GM18517 (cell line): ENCODE measurements at regions not wholly inside any gene's neighbourhood (a gene's known extent, or its start where the extent isn't known, plus 50 kb on each side); places are given as distances from the start of the nearest gene placed in this dataset.
"Not testable (repeated sequence)": the region's sequence is repeated elsewhere in the genome, so short reads cannot be mapped to it uniquely, and the experiment has no call there.

ENCODE experiments used
- ATAC-seq: cut with Tn5 transposase; IDR thresholded peaks from one replicate; pipeline ENCODE4 v1.9.1; 2021; ENCODE audit warnings: mild to moderate bottlenecking, moderate library complexity; ENCODE audit not compliant: unreplicated experiment

DNA sequence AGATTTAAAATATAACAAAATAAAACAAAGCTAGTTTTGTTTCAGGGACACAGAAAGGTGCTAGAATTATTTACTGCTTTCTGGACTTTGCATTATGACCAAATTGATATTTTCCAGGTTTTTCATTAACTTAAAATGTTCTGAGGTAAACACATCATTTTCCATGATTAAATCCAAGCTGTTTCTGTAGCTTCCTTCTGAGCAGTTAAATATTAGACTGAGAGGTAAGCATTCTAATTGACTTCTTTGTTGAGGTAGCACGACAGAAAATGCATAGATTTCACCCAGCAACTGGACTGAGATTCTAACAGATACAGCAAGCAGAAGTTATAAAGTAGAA is 98.3 kb downstream of the BMP4 start:
- ATAC-seq, result no peak

DNA sequence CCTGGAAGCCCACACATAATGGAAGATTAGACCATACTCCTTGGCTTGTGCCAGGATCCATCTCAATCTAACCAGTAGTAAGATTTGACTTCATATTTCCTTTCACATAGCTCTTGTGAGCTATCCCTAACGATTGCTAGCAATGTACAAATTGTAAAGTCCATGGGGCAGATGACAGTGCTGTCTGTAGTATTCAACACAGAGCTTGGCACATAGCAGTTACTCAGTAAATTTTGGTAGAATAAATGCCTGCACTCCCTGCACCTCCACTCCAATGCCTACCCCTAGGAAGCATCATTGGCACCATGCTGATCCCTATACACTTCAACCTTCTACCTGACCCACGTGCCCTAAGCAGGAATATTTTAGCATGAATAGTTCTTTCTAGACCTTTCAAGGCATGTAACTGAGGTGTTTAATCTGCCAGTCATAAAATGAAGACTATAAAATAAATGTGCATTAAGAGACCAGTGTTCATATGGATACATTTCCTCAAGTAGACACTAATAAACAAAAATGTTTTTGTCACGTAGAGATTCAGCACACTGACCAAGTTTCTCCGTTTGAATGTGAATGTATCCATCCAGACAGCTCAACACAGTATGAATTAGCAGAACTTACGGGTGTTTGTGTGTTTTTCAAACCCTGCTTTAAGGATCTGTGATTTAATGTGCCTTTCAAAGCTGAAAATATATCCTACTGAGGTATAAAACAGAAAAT is 98.8 kb downstream of the BMP4 start:
- no peak for ATAC-seq

DNA sequence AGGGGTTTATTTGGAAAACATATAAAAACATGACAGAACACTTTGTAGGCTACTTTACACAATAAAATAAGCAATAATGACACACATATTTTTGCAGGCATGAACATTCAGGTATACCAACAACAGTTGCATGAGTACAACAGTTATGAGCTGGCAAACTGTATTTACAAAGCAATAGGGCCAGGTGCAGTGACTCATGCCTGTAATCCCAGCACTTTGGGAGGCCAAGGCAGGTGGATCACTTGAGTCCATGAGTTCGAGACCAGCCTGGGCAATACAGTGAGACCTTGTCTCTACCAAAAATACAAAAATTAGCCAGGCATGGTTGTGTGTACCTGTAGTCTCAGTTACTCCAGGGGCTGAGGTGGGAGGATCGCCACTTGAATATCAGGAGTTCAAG is 101.1 kb downstream of the BMP4 start:
- ATAC-seq, result no peak

DNA sequence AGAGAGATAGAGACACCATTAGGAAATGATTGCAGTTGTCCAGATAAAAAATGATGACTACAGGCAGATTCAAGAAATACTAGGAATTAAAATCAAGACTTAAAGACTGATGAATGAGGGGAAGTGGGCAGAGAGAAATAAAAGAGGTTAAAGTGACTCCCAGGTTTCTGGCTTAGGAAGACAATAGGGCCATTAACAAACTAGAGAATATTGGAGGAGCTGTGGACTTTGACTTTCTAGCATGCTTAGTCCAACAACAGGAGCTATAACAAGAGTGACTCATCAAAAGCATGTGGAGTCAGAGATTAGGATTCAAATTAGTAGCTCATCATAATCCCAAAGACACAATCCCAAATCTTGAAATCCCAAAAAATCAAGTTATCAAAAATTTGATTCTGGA is 101.5 kb downstream of the BMP4 start:
- ATAC-seq, result no peak

DNA sequence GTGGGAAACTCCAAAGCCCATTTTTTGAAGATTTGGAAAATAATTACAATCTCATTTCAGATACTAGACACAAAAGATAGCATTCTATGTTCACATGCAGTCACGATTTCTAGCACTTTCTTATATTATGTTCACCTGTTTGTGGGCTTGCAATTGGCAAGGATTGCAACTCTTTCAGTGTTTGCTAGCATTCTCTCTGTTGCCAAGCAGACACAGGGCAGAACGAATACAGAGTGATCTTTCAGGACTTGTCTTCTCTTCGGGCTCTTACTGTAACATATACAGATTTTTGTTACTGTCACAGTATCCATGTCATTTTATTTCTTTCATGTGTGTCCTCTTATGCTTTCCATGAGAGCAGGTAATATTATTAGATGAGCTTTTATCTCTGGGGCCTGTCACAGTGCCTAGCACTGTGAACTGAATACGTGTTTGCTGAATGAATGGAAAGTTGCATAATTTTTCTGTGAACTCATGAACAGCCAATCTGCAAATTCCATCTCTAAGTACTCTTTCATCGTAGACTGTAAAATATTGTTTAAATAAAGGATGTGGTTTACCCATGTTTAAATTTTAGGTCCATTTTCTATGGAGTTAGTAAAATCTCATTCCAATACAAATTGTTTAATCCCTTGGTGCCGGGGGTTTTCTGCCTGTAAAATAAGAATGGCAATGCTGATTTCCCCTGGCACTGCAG is 105.1 kb downstream of the BMP4 start:
- ATAC-seq, result no peak

DNA sequence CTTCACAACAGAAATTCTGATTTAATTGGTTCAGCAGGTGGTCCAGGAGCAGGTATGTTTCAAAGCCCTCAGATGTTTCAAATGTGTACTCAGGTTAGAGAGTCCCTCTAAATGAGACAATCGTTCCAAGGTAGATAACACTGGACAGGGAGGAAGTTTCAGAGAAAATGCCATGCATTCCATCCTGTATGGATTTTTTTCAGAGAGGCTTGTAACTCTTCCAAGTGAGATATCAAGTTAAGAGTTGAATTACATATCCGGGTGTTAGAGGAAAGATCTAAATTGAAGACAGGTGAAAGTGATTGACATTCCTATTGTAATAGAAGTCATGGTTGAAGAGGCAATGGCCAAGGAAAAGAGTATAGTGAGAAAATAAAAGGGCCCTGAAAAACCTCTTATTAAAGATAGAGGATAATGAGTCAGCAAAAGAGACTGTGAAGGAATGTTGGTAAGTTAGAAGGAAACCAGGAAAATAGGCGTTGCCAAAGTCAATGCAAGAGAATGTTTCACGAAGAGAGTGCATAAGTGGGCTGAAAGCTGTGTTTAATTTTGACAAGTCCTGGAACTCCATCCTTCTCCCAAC is 105.8 kb downstream of the BMP4 start:
- ATAC-seq, result no peak

DNA sequence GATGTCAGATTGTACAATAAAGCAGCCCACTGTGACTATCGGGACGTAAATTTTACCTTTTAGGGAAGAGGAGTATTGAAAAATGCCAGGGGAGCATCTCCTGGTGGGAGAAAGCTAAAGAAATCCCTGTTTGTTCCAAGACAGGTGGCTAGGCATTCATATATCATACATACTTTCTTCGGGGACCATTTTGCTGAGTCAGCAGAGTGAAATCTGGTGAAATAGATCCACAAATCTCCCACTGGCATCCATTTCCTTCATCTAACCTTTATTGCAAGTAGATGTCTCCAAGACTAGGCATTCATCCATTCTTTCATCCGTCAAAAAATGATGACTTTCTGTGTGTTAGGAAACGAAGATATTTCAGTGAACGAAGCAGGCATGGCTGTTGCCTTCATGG is 107.1 kb downstream of the BMP4 start:
- no peak for ATAC-seq

DNA sequence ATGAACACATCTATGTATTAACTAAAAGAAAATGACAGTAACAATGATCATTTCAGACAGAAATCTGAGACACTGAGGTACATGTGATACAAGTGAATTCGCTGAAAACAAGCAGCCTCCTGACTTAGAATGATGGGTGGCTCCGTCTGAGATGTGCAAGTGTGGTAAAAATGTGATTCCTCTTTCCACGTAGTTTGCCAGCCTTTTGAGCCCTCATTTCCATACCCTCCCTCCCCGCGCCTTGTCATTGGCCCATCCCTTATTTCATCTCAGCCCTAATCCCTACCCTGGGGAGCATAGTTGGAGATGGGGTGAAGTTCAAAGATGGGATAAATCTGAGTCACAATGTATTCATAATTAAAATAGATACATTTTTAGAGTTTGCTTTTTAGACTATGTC is 107.8 kb downstream of the BMP4 start:
- no peak for ATAC-seq

DNA sequence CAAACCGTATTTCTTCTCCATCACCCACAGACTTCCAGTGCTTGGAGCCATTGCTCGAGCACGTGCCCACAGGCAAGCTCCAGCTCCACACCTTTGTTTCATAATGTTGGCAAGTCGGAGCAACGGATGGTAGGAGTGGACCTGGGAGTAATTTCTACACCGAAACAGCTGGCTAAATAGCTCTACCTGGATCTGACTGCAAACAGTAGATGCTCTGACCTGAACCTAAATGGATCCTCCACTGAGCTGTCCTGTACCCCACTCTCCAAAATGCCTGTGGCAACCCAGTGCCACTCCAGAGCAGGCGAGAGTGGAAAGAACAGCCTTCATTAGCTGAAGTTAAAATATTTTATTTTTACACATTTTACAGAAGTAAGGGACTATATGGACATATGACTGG is 108.7 kb downstream of the BMP4 start:
- no peak for ATAC-seq

DNA sequence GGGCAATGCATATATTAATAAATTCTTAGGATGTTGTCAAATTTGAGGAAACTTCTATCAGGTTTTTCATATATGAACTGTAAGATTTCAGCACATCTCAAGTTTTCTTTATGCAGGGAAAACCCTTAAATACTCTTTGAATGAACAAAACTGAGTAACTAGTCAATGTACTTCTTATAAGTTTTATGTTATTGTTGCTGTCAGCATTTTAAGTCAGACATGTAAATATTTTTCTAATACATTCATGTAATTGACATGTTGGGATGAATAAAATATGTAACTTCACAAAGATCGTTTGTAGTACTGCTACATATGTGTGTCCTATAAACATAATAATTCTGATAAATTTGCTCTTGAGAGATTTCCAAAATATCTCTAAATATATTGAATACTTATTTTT is 109.6 kb downstream of the BMP4 start:
- no peak for ATAC-seq

DNA sequence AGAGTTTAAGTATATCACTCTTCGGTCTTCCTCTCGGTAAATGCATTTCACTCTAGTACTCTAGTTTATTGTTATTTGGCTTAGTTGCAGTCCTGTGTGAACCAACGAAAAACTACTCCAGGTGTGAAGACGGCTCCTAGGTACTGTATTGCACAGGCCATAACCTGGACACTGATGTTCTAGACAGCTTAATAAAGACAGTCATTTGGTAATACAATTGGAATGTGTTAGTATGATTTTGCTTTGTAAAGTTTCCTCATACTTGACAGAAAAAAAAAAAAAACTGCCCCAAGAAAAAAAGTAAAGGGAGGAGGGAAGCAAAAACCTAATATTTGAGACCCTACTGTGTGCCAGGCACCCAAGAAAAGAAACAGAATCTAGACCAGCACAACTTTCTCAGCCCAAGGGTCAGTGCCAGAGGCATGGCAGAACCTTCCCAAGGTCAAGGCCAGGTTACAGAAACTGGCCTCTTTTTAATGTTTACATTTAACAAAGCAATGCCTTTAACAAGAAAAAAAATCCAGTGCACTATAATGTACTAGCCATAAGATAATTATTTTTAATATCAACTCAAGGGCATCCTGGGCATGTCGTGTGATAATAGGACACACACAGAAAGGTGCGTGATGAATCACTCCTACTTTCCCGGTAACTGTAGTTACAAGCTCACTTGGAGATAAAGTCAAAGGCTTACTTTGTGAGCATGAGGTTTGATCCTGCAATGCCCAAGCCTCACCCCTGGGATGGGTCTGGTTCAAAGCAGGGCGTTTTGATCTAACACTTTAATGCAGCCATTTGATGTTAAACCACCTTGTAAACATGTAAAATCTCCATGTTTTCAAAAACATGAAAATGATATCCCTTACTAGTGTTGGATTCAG is 110.6 kb downstream of the BMP4 start:
- ATAC-seq, result no peak

DNA sequence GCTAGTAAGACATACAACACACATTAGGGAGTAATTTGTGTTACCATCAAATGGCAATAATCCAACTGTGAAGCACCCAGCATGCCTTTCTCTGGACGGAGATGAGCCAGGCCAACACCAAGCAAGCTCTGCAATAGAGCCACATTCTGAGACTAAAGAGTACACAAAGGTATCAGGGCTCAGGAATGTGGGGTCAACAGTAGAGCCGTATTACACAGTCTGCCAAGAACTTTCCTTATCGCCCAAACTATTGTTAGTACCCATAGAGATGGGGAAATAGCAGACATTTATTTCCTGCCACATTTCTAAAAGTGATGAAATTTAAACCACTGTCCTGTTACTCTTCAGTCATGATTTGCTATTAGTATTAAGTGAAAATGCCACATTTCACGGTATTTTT is 113.7 kb downstream of the BMP4 start:
- ATAC-seq, result no peak

DNA sequence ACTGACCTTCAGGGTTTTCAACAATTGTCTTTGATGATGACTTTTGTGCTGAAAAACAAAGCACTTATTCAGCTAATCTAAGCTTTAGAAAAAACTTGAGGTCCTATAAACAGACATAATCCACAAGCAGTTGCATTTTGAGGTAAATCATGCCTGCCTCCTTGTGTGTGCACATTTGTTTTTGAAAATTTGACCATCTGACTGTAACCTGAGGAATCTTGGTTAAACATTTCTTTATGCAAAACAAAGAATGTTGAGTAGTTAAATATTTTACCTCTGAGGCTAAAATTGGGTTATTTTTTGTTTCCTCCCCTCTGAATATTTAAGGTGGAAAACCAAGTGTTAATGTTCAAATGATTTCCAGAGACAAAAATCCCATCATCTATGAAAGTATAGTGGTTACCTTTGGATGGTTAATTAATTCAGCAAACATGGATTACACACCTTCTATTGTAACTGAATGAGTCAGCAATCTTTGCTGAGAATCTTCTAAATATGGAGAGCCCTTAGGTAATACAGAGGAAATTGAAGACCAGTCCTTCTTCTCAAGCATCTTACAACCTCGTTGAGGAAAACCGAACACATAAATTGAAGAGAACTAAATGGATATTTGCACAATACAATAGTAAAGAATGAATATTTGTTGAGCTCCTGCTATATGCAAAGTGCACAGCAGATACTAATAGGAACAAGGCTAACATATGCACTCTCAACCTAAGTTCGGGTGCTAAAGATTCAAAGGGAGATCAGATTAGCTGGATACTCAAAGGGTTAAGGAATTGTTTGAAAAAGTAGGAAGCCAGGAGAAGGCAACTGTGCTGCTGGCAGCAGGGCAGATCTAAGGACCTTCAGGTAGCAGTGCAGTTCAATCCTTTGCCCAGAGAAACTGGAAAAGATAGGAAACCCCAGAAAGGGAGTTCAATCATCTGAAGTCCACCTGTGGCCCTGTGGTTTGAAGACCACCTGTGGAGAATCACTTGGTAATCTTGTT is 115.2 kb downstream of the BMP4 start:
- ATAC-seq, result no peak

DNA sequence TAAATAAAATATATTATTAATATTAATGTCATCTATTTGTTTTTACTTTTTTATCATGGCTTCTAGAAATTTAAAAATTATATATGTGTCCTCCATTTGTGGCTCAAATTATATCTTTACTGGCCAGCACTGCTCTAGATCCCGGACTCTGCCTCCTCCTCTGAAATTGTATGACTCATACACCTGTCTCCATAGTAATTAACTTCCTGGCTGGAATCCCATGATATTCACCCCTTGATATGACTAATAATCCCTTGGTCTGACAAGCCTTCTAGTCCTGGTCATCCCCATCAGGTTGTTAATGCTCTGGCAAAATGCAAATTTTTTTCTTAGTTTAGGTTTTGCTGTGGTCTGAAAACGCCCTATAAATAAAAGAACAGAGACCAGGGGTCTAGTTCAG is 116.2 kb downstream of the BMP4 start:
- no peak for ATAC-seq

DNA sequence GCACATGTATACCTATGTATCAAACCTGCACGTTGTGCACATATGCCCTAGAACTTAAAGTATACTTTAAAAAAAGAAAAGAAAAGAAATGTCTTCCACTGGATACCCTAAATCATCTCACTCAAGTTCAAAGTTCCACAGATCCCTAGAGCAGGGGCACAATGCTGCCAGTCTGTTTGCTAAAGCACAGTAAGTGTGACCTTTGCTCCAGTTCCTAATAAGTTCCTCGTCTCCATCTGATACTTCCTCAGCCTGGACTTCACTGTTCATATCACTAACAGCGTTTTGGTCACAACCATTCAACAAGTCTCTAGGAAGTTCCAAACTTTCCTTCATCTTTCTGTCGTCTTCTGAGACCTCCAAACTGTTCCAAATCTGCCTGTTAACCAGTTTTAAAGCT is 118.3 kb downstream of the BMP4 start:
- ATAC-seq, result no peak

DNA sequence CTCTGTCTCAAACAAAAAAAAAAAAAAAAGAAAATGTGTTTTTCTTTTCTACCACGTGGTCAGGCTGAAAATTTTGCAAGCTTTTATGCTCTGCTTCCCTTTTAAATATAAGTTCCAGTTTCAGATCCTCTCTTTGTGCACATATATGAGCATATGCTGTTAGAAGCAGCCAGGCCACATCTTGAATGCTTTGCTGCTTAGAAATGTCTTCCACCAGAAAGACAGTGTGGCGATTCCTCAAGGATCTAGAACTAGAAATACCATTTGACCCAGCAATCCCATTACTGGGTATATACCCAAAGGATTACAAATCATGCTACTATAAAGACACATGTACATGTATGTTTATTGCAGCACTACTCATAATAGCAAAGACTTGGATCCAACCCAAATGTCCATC is 119.0 kb downstream of the BMP4 start:
- ATAC-seq, result not testable (repeated sequence)

DNA sequence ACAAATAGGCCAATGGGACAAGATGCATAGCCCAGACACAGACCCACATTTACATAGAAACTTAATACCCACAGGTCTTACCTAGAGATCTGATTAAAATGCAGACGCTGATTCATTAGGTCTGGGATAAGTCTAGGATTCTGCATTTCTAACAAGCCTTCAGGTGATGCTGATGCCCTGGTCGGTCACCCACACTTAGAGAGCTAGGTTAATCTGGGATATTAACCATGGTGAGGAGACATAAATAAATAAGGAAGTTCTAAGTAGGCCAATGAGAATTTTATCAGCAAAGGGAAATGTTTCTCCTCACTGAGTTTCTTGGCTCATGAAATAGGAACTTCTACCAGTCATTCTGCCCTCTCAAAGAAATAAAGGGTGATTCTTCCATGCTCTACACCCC is 120.1 kb downstream of the BMP4 start:
- no peak for ATAC-seq

DNA sequence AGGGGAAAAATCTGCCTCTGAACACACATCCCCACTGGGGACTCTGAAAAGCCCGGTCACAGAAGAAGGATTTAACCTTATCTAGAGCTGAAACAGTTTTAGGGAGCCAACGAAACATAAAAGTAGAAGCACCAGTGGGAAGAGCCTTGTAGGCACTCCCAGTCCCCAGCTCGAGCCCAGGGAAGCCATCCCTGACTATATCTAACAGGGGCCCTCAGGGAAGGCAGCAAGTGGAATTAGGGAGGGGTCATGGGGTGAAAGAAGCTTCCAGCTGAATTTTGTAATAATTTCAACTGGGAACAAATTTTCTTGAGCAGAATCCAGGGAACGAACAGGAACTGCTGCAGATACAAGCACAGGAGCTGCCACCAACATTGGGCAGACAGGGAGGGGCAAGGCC is 127.8 kb downstream of the BMP4 start:
- no peak for ATAC-seq

DNA sequence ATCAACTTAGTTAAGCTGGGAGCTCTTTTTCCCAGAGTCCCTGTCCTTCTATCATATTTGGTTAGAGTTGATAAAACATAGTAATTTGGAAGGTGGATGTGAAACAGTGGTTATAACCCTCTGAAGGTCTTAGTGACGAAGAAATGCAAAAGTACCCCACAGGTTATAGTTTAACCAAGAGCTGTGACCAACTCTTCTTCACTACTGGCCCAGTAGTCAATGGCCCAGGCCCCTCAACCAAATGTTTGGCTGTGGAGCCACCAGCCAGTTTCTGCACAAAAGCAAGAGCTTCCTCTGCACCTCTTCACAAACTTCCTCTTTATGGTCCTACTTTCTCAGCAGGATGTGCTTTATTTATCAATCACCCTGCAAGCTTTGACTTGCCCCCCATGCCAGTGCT is 132.6 kb downstream of the BMP4 start:
- no peak for ATAC-seq

DNA sequence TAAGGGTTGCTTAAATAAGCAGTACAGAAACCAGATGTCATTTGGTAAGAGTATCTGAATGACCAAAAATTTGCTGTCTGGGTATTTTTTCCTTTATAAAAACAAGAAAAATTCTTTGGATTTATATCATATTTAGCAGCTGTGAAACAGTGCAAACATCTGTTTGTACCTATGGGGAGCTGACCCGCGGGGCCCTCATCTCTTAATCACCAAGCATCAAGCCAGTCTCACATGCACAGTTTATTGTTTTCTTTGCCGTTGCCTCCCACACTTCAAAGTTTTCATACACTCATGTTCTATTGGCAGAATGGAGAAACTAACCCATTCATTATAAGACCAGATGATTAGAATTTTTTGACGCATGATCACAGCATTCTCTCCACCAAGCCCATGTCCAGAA is 142.2 kb downstream of the BMP4 start:
- no peak for ATAC-seq
